UCSD-AML1 (cell line): ENCODE measurements at regions not wholly inside any gene's neighbourhood (a gene's known extent, or its start where the extent isn't known, plus 50 kb on each side); places are given as distances from the start of the nearest gene placed in this dataset.
A peak's percentile ranks its signal among the peaks of the same experiment; 100 is the strongest.

Source experiments
- DNase-seq: peaks from one replicate; lab custom pipeline; 2025; ENCODE audit not compliant: unreplicated experiment; lab: John Stamatoyannopoulos, UW

DNA sequence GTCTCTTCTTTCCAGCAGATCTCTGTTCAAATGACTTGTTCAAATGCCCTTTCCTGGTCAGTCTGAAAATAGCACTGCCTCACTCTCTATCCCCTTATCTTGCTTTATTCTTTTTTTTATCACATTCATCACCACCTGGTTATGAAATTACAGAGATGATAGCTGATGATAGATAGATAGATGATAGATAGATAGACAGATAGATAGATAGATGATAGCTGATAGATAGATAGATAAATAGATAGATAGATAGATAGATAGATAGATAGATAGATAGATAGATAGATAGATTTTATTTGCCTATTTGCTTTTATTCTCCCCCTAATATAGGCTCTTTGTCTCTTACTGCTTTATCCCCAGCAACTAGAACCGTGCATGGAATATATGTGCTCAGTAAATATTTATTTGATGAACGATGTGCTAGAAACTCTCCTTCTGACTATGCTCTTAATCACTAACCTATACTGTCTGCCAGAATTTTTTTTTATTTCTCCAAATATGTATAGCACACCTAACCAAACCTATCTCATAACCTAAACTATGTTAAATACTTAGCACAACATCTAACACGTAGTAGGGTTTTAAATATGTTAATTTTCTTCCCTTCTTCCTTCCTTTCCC is 372.8 kb upstream of the DUSP10 start:
- DNase-seq = no peak

DNA sequence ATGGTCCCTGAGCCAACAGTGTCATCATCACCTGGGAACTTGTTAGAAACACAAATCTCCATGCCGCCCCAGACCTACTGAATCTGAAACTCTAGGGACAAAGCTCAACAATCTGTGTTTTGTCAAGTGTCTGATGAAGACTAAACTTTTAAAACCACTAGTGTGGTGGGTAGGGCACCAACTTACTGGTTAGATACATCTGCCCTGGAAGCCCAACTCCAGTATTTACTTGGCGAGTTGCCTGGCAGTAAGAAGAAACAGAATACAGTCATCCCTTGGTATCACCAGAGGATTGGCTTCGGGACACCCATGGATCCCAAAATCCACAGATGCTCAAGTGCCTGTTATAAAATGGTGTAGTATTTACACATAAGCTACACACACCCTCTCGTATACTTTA is 367.9 kb upstream of the DUSP10 start:
- DNase-seq = no peak

DNA sequence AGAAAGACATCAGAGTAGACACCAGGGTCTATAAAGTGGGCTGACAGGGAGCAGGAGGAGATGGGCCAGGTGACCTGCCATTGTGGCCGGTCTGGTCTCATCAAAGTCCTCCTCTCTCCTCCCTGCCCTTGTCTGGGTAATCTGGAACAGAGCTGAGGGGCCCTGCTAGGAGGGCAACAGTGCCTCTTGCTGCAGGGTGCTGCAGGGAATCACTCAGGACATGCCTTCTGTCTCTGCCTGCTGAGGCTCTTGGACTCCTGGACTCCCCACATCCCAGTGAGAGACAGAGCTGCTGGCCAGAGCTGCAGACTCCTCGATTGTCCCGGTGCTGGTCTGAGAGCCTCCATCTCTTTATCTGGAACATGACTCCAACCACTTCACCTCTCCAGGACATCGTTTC is 366.1 kb upstream of the DUSP10 start:
- DNase-seq = no peak

DNA sequence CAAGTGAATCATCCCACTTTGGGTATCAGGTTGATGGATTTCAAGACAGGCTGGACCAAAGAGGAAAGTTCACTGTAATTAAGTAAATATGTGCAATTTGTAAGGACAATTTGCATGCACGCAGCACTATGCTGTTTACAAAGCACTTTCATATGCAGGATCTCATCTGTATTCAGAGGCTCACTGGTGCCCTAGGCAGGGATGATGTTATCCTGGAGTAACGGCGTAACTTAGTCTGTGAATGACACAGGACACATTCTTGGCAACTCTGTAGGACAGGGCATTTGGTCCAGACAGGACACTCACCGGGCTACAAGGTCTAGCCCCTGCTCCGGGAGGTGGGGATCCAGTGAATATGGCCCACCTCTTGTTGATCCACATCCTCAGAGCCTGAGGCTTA is 365.4 kb upstream of the DUSP10 start:
- DNase-seq = no peak

DNA sequence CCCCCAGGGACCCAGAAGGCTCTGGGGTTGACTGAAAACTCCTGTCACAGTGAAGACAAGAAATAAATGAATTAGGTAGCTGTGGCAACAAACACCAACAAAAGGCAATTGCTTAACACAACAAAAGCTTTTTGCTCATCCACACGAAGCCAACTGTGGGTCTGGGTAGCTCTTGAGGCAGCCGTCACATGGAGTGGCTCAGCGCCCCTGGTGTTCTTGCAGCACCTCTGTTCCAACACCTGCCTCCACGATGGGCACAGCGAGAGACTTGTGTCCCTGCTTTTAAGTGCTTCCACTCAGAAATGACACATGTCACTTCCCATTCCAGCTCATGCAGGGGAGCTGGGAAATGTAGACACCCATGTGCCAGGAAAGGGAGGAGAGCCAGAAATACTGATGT is 364.5 kb upstream of the DUSP10 start:
- no peak for DNase-seq

DNA sequence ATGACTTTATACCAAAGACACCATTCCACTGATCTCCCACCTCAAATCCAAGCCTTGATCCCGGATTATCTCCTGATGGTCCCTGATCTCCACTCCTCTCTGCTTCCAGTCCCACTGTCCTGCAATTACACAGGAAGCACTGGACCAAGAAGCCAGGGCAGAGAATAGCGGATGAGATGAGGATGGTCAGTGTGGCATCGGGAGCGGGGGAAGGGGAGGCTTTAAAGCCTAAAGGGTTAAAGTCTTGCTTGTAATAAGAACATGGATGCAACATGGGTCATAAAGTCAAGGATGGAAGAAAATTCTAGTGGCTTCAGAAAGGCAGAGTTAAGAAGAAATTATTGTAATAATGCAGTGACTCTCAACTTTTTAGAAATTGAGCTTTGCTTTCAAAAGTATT is 364.0 kb upstream of the DUSP10 start:
- DNase-seq = no peak

DNA sequence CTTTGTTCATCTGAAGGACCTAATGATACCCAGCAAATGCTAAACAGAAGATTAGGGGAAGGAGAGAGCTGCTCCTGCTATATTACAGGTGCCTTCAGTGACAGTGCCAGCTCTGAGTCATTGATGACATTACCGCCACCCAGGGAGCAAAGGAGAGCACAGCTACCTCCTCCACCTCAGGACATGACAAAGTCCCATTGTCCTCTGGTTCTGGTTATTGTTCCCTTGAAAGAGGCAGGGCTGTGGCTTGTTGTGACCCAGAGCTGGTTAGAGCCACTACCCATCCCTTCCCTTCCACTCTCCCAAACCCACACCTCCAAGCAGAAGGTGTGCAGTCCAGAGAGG is 363.5 kb upstream of the DUSP10 start:
- DNase-seq = no peak

DNA sequence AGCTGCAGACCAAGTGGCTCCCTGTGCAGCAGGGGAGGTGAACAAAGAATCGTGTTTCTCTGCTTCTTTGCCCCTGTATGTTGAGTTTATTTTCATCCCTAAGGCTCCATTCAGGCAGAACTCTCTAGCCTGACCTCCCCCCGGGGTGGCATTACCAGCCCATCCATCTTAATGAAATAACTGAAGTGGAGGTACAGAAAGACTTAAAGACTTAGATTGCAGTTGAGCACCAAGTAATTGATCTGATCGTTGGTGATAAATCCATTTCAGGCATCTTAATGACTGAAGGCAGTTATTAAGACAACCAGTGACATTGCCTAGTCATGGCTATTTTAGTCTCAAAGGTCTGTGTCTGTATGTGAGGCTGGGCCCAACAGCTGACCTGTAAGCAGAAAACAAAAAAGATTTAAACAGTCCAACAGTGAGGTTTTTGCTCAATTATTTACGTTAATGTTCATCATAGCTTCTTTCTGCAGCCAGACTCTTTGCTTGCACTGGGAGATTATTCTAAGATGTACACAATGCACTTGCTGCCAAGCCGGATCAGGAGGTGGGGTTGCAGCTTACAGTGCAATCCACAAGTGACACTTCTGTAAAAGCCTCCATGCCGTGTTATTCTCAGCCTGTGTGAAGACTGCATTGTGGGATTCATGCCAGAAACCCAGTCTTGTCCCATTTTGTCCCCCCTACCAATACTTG is 363.0 kb upstream of the DUSP10 start:
- DNase-seq = no peak

DNA sequence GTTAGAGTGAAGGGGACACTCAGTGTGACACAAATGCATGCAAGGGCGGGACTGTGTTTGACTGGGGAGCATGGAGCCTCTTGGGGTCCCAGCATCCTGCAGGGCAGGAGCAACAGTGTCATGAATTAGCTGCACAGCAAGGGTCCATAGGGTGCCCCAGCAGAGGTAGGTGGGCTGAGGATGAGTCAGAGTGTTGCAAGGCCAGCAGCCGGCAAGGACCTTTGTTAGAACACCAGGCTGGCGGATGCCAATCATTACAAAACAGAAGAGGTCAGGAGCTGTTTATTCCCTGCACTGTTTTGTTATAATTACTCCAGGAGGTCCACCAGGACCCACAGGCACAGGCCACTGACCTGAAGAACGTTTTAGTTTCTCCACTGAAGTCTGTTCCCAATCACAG is 362.2 kb upstream of the DUSP10 start:
- DNase-seq = no peak

DNA sequence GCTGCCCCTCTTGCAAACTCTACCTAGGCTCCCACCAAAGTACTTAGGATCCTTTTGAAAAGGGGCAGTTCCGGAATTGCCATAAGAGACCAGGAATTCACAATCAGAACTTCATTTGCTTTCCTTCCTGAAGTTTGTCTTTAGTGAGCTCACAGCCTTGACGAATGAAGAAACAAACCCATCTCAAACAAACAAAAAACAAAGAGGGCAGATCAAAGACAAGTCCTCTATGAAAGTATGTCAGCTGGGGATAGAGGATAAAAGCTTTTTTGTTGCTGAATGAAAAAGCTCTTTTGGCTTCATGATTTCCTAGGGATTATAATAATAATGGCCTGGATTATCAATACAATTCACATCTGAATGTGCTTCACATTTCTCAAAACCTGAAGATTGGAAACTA is 357.9 kb upstream of the DUSP10 start:
- no peak for DNase-seq

DNA sequence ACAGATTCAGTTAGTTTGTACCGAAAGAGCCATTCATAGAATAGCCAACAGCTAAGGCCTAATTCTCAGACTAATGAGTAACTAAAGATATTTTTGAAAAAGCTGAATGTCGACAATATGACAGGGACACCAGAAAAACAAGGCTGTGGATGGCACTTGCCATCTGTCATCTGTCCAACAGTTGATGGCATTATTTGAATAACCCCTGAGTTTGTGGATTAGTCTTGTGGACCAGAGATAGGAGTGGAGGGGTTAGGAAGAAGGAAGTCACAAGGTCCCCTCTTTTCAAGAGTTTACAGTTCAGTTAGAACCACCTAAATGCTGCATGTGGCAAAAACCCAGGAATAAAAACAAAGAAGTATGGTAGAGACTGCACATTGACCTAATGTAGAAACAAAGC is 356.5 kb upstream of the DUSP10 start:
- no peak for DNase-seq

DNA sequence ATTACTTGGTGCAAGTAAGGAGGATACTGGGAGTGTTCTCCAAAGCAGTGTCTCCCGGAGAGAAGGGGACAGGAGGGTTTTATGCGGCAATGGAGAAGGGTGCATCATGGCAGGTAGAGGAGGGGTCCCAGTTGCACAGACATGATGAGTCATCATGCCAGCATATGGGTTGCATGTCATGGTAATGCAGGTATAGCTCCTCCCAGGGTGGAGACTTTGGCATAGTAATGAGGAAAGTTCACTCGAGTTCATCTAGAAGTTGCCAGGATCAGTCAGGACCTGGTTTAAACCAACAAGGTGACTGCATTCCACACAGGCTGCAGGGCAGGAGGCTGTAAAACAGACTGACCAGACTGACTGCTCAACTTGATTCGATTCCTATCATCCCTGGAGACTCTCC is 355.7 kb upstream of the DUSP10 start:
- no peak for DNase-seq

DNA sequence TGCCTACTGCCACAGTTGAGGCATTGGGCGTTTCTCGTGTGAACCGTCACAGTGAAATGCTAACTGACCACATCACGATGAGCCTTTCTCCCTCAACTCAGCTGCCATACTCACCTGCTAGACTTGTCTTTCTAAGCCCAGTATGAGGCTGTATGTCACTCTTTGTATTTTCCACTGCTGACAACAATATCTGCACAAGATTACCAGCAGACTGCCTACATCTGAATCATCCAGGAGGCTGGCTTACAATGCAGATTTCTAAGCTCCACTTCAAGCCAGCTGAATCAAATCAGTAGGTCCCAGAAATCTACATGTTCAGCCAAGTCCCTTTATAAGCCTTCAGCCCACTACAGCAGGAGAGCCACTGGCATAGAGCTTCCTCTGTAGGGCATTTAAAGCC is 355.0 kb upstream of the DUSP10 start:
- no peak for DNase-seq

DNA sequence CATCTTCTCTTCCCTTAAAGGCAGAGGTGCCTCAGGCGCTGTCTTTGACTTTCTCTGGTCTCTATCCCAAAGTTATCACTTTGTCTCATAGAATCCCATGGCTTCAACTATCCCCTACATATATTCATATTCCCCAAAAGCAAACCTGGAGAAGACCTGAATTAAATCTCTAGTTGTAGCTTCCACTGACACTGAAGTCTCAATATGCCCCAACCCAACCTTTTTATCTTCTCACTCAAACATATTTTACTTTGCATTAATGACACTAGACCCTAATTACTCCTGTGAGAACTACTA is 354.5 kb upstream of the DUSP10 start:
- no peak for DNase-seq

DNA sequence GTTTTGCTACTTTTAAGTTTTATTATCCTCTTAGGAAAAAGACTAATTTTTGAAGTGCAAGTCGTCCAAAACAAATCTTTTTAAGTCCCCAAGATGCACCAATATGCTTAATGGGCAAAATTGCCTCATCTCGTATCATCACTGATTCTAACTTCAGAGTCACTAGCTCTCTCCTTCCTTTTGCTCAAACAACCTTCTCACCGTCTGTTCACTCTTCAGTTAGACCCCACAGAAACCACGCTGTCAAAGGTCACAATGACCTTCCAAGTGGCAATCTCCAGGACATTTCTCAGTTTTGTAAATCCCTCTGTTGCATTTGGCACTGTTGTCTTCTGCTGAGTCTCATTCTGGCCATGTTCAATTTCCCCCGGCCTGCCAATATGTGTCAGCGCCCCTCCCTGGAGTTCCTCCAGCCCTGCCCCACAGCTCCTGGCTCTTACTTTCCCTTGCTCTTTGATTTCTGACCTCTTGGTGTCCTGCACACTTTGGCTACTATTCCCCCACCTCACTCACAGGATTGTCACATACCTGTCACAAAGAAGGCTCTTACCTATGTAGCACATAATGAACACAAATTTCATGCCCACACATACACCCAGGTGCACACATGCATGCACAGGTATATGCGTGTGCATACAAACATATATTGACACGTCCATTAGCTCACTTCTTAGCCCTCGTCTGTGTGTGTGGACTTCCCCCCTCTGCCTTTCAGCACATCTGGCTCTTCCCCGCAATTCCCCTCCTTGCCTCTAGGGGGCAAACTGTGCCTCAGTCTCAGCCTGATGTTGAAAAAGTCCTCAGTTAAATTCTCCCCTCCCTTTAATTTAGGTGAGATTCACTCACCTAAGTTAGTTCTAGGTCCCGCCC is 354.0 kb upstream of the DUSP10 start:
- peak; percentile 13 for DNase-seq

DNA sequence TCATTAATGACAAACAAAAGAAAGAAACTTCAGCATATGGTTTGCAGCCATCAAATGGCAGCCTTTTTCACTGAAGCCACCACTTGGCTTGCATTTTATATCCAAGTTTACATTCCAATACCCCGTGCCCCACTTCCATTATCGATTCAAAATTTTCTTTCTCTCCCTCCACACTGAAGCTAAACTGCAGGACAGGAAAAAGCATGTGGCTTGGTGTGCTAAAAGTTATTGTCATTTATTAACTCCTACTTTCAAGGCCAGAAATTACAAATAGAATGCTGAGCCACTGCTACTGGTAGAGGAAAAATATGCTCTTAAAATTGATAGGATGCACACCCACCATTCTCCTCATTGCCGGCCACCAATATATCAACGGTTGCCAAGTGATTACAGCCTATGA is 351.6 kb upstream of the DUSP10 start:
- no peak for DNase-seq

DNA sequence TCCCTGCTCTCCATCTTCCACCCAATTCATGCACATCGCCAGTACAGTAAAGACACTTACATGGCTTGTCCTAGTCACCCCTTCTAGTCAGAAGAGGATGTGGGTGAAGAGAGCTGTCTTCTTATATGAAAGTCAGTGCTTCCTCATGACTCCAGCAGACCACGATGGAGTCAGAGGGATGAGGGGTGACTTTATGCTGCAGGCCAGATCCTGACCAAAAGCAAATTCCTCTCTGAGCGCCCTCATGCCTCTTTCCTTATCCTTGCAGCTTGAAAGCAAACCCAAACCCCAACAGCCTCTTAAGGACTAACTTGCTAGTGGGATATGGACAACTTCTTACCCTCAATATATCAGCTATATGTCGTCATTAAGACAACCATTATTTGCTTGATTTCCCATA is 348.2 kb upstream of the DUSP10 start:
- DNase-seq = no peak

DNA sequence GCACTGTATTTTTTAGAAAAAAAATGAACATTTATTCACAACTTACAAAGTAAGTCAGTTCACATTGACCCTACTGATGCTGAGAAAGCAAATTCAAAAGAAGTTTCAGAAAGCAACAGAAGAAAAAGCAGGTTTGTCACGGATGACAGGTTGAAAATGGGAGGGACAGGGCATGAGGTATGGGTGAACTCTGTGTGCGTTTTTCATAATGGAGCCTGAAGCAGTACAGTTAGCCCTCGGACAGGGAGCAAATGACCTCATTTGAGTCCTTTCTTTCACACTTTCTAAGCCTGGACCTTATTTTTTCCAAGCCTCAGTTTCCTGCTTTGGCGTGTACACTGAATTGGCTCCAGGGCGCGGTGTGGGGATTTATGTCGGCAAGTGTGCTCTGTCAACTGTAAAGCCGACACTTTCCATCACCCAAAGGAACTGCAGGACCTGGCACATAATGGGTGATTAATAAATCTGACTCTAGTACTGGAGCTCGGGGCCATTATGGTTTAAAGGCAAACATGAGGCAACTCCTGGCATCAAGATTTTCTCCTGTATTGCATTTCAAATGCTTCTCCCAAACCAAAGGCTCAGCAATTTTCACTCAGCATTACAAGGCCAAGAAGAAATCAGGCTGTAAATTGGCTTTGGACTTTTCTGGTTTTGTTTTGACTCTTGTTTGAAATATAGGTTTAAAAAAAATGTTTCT is 345.5 kb upstream of the DUSP10 start:
- DNase-seq = no peak

DNA sequence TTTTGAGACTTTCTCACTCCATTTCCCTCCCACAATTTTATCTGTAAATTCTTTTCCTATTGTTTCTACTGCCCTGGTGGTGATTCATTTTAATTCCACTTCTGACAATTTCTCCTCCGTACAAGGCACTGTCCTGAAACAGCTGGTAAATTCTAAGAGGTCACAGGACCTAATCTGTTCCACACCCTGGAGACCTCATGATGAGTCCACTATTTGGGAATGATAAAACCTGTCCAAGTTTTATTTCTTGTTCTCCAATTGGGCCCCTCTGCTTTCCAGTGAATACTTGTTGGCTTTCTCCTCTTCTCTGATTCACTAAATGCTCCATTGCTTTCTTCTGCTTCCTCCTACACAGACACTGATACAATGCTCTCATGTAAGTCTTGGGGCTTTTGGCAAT is 343.1 kb upstream of the DUSP10 start:
- no peak for DNase-seq

DNA sequence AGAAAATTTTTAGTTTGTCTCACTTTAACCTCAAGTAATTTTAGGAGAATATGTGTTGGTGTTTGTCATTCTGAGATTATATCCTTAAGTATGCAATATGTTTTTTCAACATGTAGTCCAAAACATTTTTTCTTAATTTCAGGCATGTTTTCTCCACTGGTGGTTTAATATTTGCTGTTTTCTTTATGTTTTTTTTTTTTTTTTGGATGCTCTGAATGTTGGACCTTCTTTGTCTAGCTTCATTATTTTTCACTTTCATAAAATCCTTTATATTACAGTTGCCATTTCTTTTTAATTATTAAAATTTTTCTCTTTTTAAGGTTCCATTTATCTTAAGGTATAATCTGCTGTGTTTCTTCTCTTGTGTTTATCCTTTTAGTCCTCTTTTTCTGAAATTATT is 342.2 kb upstream of the DUSP10 start:
- no peak for DNase-seq

DNA sequence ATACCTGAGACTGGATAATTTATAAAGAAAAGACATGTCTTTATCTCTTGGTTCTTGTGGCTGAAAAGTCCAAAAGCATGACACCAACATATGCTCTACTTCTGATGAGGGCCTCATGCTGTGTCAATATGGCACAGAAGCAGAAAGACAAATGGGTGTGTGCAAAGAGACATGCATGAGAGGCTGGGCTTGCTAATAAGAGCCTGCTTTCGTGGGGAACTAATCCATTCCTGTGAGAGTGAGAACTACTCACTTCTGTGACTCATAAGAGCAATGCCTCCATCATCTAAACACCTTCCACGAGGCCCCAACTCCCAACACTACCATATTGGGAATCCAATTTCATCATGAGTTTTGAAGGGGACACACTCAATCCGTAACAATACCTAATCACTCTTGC is 340.0 kb upstream of the DUSP10 start:
- DNase-seq = no peak

DNA sequence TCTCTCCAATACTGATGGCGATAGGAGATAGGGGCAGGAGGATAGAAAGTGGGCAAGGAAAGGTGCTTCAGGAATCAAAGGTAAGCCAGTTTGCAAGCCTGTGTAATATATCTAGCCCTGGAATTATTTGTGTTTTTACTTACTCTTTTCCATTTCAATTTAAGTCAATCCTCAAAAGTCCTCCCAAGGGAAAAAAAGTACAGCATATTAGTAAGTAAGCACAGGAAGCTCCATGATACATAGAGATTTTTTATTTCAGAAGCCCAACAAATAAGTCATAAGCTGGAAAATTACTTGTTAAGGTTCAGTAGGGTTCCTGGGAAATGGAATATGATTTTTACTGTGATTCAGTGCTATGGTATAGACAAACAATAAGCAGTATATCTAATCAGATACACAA is 337.7 kb upstream of the DUSP10 start:
- no peak for DNase-seq
